IMR-90 (cell line): ENCODE measurements at regions not wholly inside any gene's neighbourhood (a gene's known extent, or its start where the extent isn't known, plus 50 kb on each side); places are given as distances from the start of the nearest gene placed in this dataset.

Experiments
- ATAC-seq: fragments of 200-7000 bp; cut with Tn5 transposase; 2 replicates; pipeline ENCODE4 v1.9.1; 2020; ENCODE audit warnings: low read depth, mild to moderate bottlenecking, moderate library complexity
- BruUV-seq: library from RNA; stranded (reverse); fragments of 400-500 nt; replicated peaks from 2 replicates; lab custom pipeline; 2021; lab: Mats Ljungman, UMichigan
- CTCF ChIA-PET: fragments of 300-600 bp; formaldehyde crosslinking; extraction: SDS; loops from one replicate; lab custom pipeline; 2021; ENCODE audit warnings: antibody characterized with exemption; lab: Yijun Ruan, JAX
- POLR2A ChIA-PET: fragments of 300-600 bp; sonication (Branson Sonifier 250); formaldehyde crosslinking; loops from one replicate; lab custom pipeline; 2022; ENCODE audit warnings: antibody characterized with exemption; ENCODE audit not compliant: unreplicated experiment; lab: Charles Lee
- DNase-seq: peaks from one replicate; pipeline ENCODE4 v3.0.0; 2013
- H2AFZ ChIP-seq: replicated peaks from 2 replicates; pipeline ENCODE3; 2013; ENCODE audit warnings: low read length, mild to moderate bottlenecking; ENCODE audit not compliant: poor library complexity
- H2AK5ac ChIP-seq: 2 replicates; pipeline ENCODE4 v1.6.1; 2013; ENCODE audit warnings: low read depth, low read length, inconsistent platforms
- H2AK9ac ChIP-seq: replicated peaks from 2 replicates; pipeline ENCODE3; 2013; ENCODE audit warnings: mild to moderate bottlenecking, low read depth, low read length, moderate library complexity; ENCODE audit not compliant: poor library complexity
- H2BK120ac ChIP-seq: 2 replicates; pipeline ENCODE4 v1.6.1; 2013; ENCODE audit warnings: low read depth, low read length, inconsistent platforms
- H2BK15ac ChIP-seq: 3 replicates; pipeline ENCODE4 v1.6.1; 2013; ENCODE audit warnings: low read depth, low read length, inconsistent platforms
- H2BK20ac ChIP-seq: 2 replicates; pipeline ENCODE4 v1.6.1; 2013; ENCODE audit warnings: low read depth, mild to moderate bottlenecking, inconsistent platforms, low read length, moderate library complexity
- H2BK5ac ChIP-seq: 2 replicates; pipeline ENCODE4 v1.6.1; 2013; ENCODE audit warnings: mild to moderate bottlenecking, low read depth, low read length, inconsistent platforms; ENCODE audit not compliant: poor library complexity, severe bottlenecking
- H3K14ac ChIP-seq: replicated peaks from 2 replicates; pipeline ENCODE4 v1.6.1; 2013; ENCODE audit warnings: low read depth, low read length, inconsistent platforms
- H3K18ac ChIP-seq: 2 replicates; pipeline ENCODE4 v1.6.1; 2013; ENCODE audit warnings: low read depth, low read length, control low read depth
- H3K23ac ChIP-seq: 2 replicates; pipeline ENCODE4 v1.6.1; 2013; ENCODE audit warnings: low read depth, low read length, inconsistent platforms
- H3K27ac ChIP-seq: 2 replicates; pipeline ENCODE4 v1.5.1; 2013; ENCODE audit warnings: mild to moderate bottlenecking, control low read depth, low read length; ENCODE audit not compliant: insufficient read depth
- H3K27me3 ChIP-seq: 2 replicates; pipeline ENCODE4 v1.6.1; 2013; ENCODE audit warnings: low read length; ENCODE audit not compliant: control insufficient read depth, insufficient read depth
- H3K36me3 ChIP-seq: 2 replicates; pipeline ENCODE4 v1.6.1; 2013; ENCODE audit warnings: low read length, mixed read lengths; ENCODE audit not compliant: control insufficient read depth, insufficient read depth
- H3K4ac ChIP-seq: 2 replicates; pipeline ENCODE4 v1.6.1; 2013; ENCODE audit warnings: low read depth, low read length, inconsistent platforms
- H3K4me1 ChIP-seq: 2 replicates; pipeline ENCODE4 v1.6.1; 2013; ENCODE audit warnings: low read length, mixed read lengths; ENCODE audit not compliant: control insufficient read depth, insufficient read depth
- H3K4me2 ChIP-seq: 2 replicates; pipeline ENCODE4 v1.6.1; 2013; ENCODE audit warnings: low read depth, mild to moderate bottlenecking, control low read depth, low read length, moderate library complexity
- H3K4me3 ChIP-seq: 2 replicates; pipeline ENCODE4 v1.5.1; 2013; ENCODE audit warnings: low read depth, mild to moderate bottlenecking, control low read depth, low read length, moderate library complexity; ENCODE audit not compliant: insufficient read depth
- H3K56ac ChIP-seq: 2 replicates; pipeline ENCODE4 v1.6.1; 2013; ENCODE audit warnings: low read length, inconsistent platforms; ENCODE audit not compliant: insufficient read depth; ENCODE audit errors: extremely low read depth
- H3K79me1 ChIP-seq, 2 experiments: 2 replicates each; pipeline ENCODE4 v1.6.1; 2013; ENCODE audit warnings: low read length in 2 of 2, inconsistent platforms in 1 of 2, low read depth in 1 of 2
- H3K9ac ChIP-seq: 2 replicates; pipeline ENCODE4 v1.6.1; 2013; ENCODE audit warnings: low read depth, low read length, control low read depth
- H3K9me1 ChIP-seq: 2 replicates; pipeline ENCODE4 v1.6.1; 2013; ENCODE audit warnings: low read length, inconsistent platforms; ENCODE audit not compliant: insufficient read depth
- H3K9me3 ChIP-seq: 2 replicates; pipeline ENCODE4 v1.6.1; 2013; ENCODE audit warnings: low read length; ENCODE audit not compliant: control insufficient read depth, insufficient read depth
- H4K20me1 ChIP-seq: 2 replicates; pipeline ENCODE4 v1.6.1; 2013; ENCODE audit warnings: low read length, inconsistent platforms; ENCODE audit not compliant: insufficient read depth
- H4K5ac ChIP-seq: 2 replicates; pipeline ENCODE4 v1.6.1; 2013; ENCODE audit warnings: mild to moderate bottlenecking, low read depth, low read length, control low read depth
- H4K8ac ChIP-seq, 2 experiments: 2 replicates each; pipeline ENCODE4 v1.6.1; 2013; ENCODE audit warnings: low read depth in 2 of 2, low read length in 2 of 2, control low read depth in 1 of 2, inconsistent platforms in 1 of 2
- H4K91ac ChIP-seq: 2 replicates; pipeline ENCODE4 v1.6.1; 2013; ENCODE audit warnings: low read depth, low read length, inconsistent platforms; ENCODE audit not compliant: insufficient read depth
- BHLHE40 ChIP-seq: fragments of 150-350 bp; IDR thresholded peaks from 2 replicates; pipeline ENCODE4 v1.6.1; 2016; ENCODE audit warnings: mild to moderate bottlenecking, low read depth, low read length
- CHD1 ChIP-seq: IDR thresholded peaks from 2 replicates; pipeline ENCODE4 v1.6.1; 2012; ENCODE audit warnings: low read depth, low read length, improper control_type of control experiment
- CTCF ChIP-seq: conservative IDR thresholded peaks from 2 replicates; pipeline ENCODE4 v1.5.1; 2012; ENCODE audit warnings: mild to moderate bottlenecking, low read depth, low read length, improper control_type of control experiment
- ELK1 ChIP-seq: fragments of 150-350 bp; IDR thresholded peaks from 2 replicates; pipeline ENCODE4 v1.6.1; 2016; ENCODE audit warnings: low read depth, mild to moderate bottlenecking, low read length, moderate library complexity, borderline replicate concordance
- FOS ChIP-seq: fragments of 150-350 bp; IDR thresholded peaks from 2 replicates; pipeline ENCODE4 v1.6.1; 2016; ENCODE audit warnings: low read depth, low read length
- MAFK ChIP-seq: IDR thresholded peaks from 2 replicates; pipeline ENCODE4 v1.6.1; 2012; ENCODE audit warnings: low read depth, low read length, improper control_type of control experiment
- MAZ ChIP-seq: IDR thresholded peaks from 2 replicates; pipeline ENCODE4 v1.6.1; 2012; ENCODE audit warnings: low read depth, mild to moderate bottlenecking, low read length, improper control_type of control experiment, moderate library complexity, borderline replicate concordance
- MXI1 ChIP-seq: IDR thresholded peaks from 2 replicates; pipeline ENCODE4 v1.6.1; 2012; ENCODE audit warnings: low read depth, mild to moderate bottlenecking, low read length, moderate library complexity, borderline replicate concordance
- POLR2A ChIP-seq: IDR thresholded peaks from 2 replicates; pipeline ENCODE4 v1.6.1; 2012; ENCODE audit warnings: mild to moderate bottlenecking, low read depth, low read length
- RCOR1 ChIP-seq: IDR thresholded peaks from 2 replicates; pipeline ENCODE4 v1.6.1; 2012; ENCODE audit warnings: mild to moderate bottlenecking, low read length, improper control_type of control experiment; ENCODE audit not compliant: insufficient replicate concordance
- RFX5 ChIP-seq: IDR thresholded peaks from 2 replicates; pipeline ENCODE4 v1.8.0; 2012; ENCODE audit warnings: low read depth, mild to moderate bottlenecking, low read length, moderate library complexity
- USF2 ChIP-seq: fragments of 150-350 bp; IDR thresholded peaks from 2 replicates; pipeline ENCODE4 v1.6.1; 2017; ENCODE audit warnings: mild to moderate bottlenecking, antibody characterized with exemption, low read length, low read depth
- WGBS, 2 experiments: methylation state at CpG; one replicate each; pipeline versions ENCODE4 v1.1.5 to v1.1.7; 2013; ENCODE audit warnings: missing lambda C conversion rate in 2 of 2; ENCODE audit not compliant: insufficient read length in 1 of 2; ENCODE audit errors: extremely low coverage in 2 of 2; 5-methylcytosine and 5-hydroxymethylcytosine counted together
- dilution Hi-C: fragments of 300-500 bp; cut with HindIII; formaldehyde crosslinking; loops from one replicate; pipeline ENCODE4 v1.14.3; 2018; ENCODE audit warnings: low sequenced_read_pairs; ENCODE audit not compliant: unreplicated experiment
- in situ Hi-C: fragments of 300-500 bp; cut with MboI; formaldehyde crosslinking; loops from 3 replicates; pipeline ENCODE4 v1.14.3; 2019; ENCODE audit warnings: low sequenced_read_pairs, inconsistent platforms, mixed read lengths
- intact Hi-C: fragments of 100-400 bp; cut with micrococcal nuclease; formaldehyde crosslinking; loops from 2 replicates; pipeline ENCODE4 v1.10.0; 2022

GRCh38 chr5:17099946-17100345 lies 117.5 kb upstream of the BASP1 start:
- intact Hi-C loops: no loop called here
- no peaks in the 10 kb centered on the region for H3K79me1 ChIP-seq
- H2BK15ac ChIP-seq: no peak overlapping the region
- H3K4me2 ChIP-seq: no peak overlapping the region
- ATAC-seq (no peak), DNase-seq (no peak)
- H3K4ac ChIP-seq: no peak overlapping the region
- no peak overlapping the region for H3K23ac ChIP-seq
- TF ChIP-seq CTCF (no peak), BHLHE40 (no peak), USF2 (no peak), RFX5 (no peak), FOS (no peak), ELK1 (no peak), MXI1 (no peak), POLR2A (no peak), MAZ (no peak), MAFK (no peak), RCOR1 (no peak), CHD1 (no peak)
- in situ Hi-C loops: no loop called here
- H3K18ac ChIP-seq: no peak overlapping the region
- H4K8ac ChIP-seq: no peak overlapping the region
- no peak overlapping the region for H4K91ac ChIP-seq
- H2AK5ac ChIP-seq: no peak overlapping the region
- H2BK20ac ChIP-seq: no peak overlapping the region
- no peak overlapping the region for H2AK9ac ChIP-seq
- no CpG with 5 or more reads among the region's 8 CpGs for WGBS, 2 experiments
- no peak overlapping the region for H3K56ac ChIP-seq
- H3K27me3 ChIP-seq: no peaks in the 10 kb centered on the region
- H3K4me3 ChIP-seq: no peak overlapping the region
- H3K36me3 ChIP-seq: no peaks in the 10 kb centered on the region
- H4K5ac ChIP-seq: no peak overlapping the region
- no peaks in the 10 kb centered on the region for H4K20me1 ChIP-seq
- no peak overlapping the region for H2BK120ac ChIP-seq
- H3K9me1 ChIP-seq: no peaks in the 10 kb centered on the region
- no peak overlapping the region for H3K27ac ChIP-seq
- H3K9ac ChIP-seq: no peak overlapping the region
- H3K9me3 ChIP-seq: no peaks in the 10 kb centered on the region
- ChIA-PET POLR2A (no interaction called here), CTCF (no interaction called here)
- H3K4me1 ChIP-seq: no peaks in the 10 kb centered on the region; the same call in 1 of the 2 replicates
- H2AFZ ChIP-seq: no peak overlapping the region
- no TSS peak for BruUV-seq
- dilution Hi-C loops: no loop called here
- H3K14ac ChIP-seq: no peak overlapping the region
- H2BK5ac ChIP-seq: no peak overlapping the region
